Prostate gland (tissue), 2 donors: ENCODE measurements at regions not wholly inside any gene's neighbourhood (a gene's known extent, or its start where the extent isn't known, plus 50 kb on each side); places are given as distances from the start of the nearest gene placed in this dataset.

Experiments
- DNase-seq: peaks from one replicate; pipeline ENCODE4 v3.0.0-alpha.2; 2019; ENCODE audit warnings: low spot score
- H3K27ac ChIP-seq, 2 donors: fragments of 200-600 bp; sonication (generic); 2 replicates each; pipeline ENCODE4 v1.5.1; 2017 to 2019
- H3K27me3 ChIP-seq: fragments of 200-600 bp; sonication (generic); replicated peaks from 2 replicates; pipeline ENCODE4 v1.5.1; 2019; ENCODE audit not compliant: insufficient read depth
- H3K36me3 ChIP-seq, 2 donors: fragments of 200-600 bp; sonication (generic); 1 replicate in 1 of 2; 2 replicates in 1 of 2; pipeline versions ENCODE4 v1.5.1 to v1.8.1; 2017 to 2019
- H3K4me1 ChIP-seq: fragments of 200-600 bp; sonication (generic); replicated peaks from 2 replicates; pipeline ENCODE4 v1.5.1; 2019
- H3K4me3 ChIP-seq, 2 donors: fragments of 200-600 bp; sonication (generic); 2 replicates each; pipeline ENCODE4 v1.5.1; 2017 to 2019
- H3K9me3 ChIP-seq: fragments of 200-600 bp; sonication (generic); 2 replicates; pipeline ENCODE4 v1.5.1; 2017
- POLR2A ChIP-seq: fragments of 450-650 bp; IDR thresholded peaks from one replicate; pipeline ENCODE4 v1.6.1; 2016; ENCODE audit warnings: antibody characterized with exemption, mild to moderate bottlenecking
- POLR2AphosphoS5 ChIP-seq: sonication (generic); formaldehyde crosslinking; IDR thresholded peaks from one replicate; pipeline ENCODE4 v1.6.1; 2017; ENCODE audit warnings: antibody characterized with exemption
- WGBS: methylation state at CpG from one replicate; pipeline ENCODE4 v1.1.5; 2018; 5-methylcytosine and 5-hydroxymethylcytosine counted together
- intact Hi-C: fragments of 100-400 bp; cut with DNase I; formaldehyde crosslinking; loops from one replicate; pipeline ENCODE4 v1.14.2; 2022
- TF ChIP-seq, protein P1 (sequence below), 4 experiments: fragments of 200-600 bp in 2 of 4; fragments of 450-650 bp in 2 of 4; sonication (generic) in 2 of 4; IDR thresholded peaks; 1 replicate in 3 of 4; 2 replicates in 1 of 4; pipeline ENCODE4 v1.5.1; 2016 to 2019; ENCODE audit warnings: antibody characterized with exemption in 4 of 4, mild to moderate bottlenecking in 2 of 4, moderate library complexity in 2 of 4

- Histone ChIP-seq H3K27ac (no peak overlapping the region), H3K4me1 (no peaks in the 10 kb centered on the region), H3K36me3 (no peaks in the 10 kb centered on the region), H3K4me3 (no peak overlapping the region), H3K9me3 (no peaks in the 10 kb centered on the region), H3K27me3 (no peaks in the 10 kb centered on the region)
- WGBS = 69% methylated on average over 4 of the region's 4 CpGs
- DNase-seq = no peak
- TF ChIP-seq POLR2AphosphoS5 = no peak
- no peak for TF ChIP-seq POLR2A
- TF ChIP-seq, protein P1, sequence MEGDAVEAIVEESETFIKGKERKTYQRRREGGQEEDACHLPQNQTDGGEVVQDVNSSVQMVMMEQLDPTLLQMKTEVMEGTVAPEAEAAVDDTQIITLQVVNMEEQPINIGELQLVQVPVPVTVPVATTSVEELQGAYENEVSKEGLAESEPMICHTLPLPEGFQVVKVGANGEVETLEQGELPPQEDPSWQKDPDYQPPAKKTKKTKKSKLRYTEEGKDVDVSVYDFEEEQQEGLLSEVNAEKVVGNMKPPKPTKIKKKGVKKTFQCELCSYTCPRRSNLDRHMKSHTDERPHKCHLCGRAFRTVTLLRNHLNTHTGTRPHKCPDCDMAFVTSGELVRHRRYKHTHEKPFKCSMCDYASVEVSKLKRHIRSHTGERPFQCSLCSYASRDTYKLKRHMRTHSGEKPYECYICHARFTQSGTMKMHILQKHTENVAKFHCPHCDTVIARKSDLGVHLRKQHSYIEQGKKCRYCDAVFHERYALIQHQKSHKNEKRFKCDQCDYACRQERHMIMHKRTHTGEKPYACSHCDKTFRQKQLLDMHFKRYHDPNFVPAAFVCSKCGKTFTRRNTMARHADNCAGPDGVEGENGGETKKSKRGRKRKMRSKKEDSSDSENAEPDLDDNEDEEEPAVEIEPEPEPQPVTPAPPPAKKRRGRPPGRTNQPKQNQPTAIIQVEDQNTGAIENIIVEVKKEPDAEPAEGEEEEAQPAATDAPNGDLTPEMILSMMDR (IDR thresholded peaks at IDR 0.05) = no peak
- intact Hi-C loops = no loop called here
These were observed 104.2 kb upstream of the LGR5 start for GRCh38 chr12:71335151-71335962.

GRCh38 chr12:71333418-71333817, 106.2 kb upstream of the LGR5 start:
- 92% methylated on average over 1 of the region's 1 CpG for WGBS
- no peaks in the 10 kb centered on the region for H3K4me1 ChIP-seq
- no peak overlapping the region for H3K27ac ChIP-seq
- no peaks in the 10 kb centered on the region for H3K36me3 ChIP-seq
- H3K27me3 ChIP-seq = no peaks in the 10 kb centered on the region
- DNase-seq = no peak
- no peak for TF ChIP-seq POLR2AphosphoS5
- no peak for TF ChIP-seq POLR2A
- TF ChIP-seq, protein P1 (IDR thresholded peaks at IDR 0.05) = no peak
- intact Hi-C loops = no loop called here
- no peak overlapping the region for H3K4me3 ChIP-seq
- no peaks in the 10 kb centered on the region for H3K9me3 ChIP-seq

- intact Hi-C loops = no loop called here
- H3K27ac ChIP-seq = no peak overlapping the region
- 94% methylated on average over 2 of the region's 2 CpGs for WGBS
These were observed 109.6 kb upstream of the LGR5 start for GRCh38 chr12:71329956-71330355.

DNA sequence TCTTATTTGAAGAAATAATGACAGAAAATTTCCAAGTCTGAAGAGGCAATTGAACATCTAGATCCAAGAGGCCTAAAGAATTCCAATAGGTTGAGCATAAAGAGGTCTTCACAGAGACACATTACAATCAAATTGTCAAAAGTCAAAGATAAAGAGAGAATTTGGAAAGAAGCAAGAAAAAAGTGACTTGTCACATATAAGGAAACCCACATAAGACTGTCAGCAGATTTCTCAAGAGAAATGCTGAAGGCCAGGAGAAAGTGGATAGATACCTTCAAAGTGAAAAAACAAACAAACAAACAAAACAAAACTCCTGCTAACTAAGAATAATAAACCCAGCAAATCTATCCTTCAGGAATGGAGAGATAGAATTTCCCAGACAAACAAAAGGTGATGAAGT, 118.1 kb upstream of the LGR5 start:
- no peaks in the 10 kb centered on the region for H3K9me3 ChIP-seq
- H3K27ac ChIP-seq = no peak overlapping the region
- no peaks in the 10 kb centered on the region for H3K36me3 ChIP-seq
- DNase-seq = no peak
- TF ChIP-seq POLR2AphosphoS5 = no peak
- TF ChIP-seq POLR2A = no peak
- TF ChIP-seq, protein P1 (IDR thresholded peaks at IDR 0.05) = no peak
- intact Hi-C loops = no loop called here
- H3K4me3 ChIP-seq = no peak overlapping the region
- no peaks in the 10 kb centered on the region for H3K4me1 ChIP-seq
- no peaks in the 10 kb centered on the region for H3K27me3 ChIP-seq

More at GRCh38 chr12:71329956-71330355, 109.6 kb upstream of the LGR5 start:
- Histone ChIP-seq H3K4me1 (no peaks in the 10 kb centered on the region), H3K36me3 (no peaks in the 10 kb centered on the region), H3K27me3 (no peaks in the 10 kb centered on the region), H3K4me3 (no peak overlapping the region), H3K9me3 (no peaks in the 10 kb centered on the region)
- no peak for TF ChIP-seq POLR2A
- TF ChIP-seq POLR2AphosphoS5 = no peak
- TF ChIP-seq, protein P1 (IDR thresholded peaks at IDR 0.05) = no peak
- DNase-seq = no peak

DNA sequence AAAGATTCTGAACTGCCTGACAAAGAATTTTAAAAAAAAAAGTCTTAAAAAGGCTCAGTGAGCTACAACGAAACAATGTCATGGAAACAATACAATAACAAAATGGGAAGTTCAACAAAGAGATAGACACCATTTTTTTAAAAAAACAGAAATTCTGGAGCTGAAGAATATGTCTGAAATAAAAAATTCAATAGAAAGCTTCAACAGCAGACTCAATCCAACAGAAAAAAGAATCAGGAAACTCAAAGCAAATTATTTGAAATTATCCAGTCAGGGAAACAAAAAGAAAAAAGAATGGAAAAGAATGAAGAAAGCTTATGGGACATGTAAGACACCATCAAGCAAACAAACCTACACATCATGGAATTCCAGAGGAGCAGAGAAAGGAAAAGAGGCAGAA, 118.5 kb upstream of the LGR5 start:
- no peaks in the 10 kb centered on the region for H3K4me1 ChIP-seq
- WGBS = 89% methylated on average over 1 of the region's 1 CpG
- H3K27me3 ChIP-seq = no peaks in the 10 kb centered on the region
- DNase-seq = no peak
- H3K4me3 ChIP-seq = no peak overlapping the region
- no peaks in the 10 kb centered on the region for H3K9me3 ChIP-seq
- TF ChIP-seq, protein P1 (IDR thresholded peaks at IDR 0.05) = no peak
- TF ChIP-seq POLR2A (no peak), POLR2AphosphoS5 (no peak)
- intact Hi-C loops = no loop called here
- no peaks in the 10 kb centered on the region for H3K36me3 ChIP-seq
- H3K27ac ChIP-seq = no peak overlapping the region
